Activated CD8-positive, alpha-beta memory T cell treated with anti-CD3 and anti-CD28 coated beads for 48 hours (primary cell): ENCODE measurements at regions not wholly inside any gene's neighbourhood (a gene's known extent, or its start where the extent isn't known, plus 50 kb on each side); places are given as distances from the start of the nearest gene placed in this dataset.

Experiments
- DNase-seq, 3 experiments: peaks; one replicate each; pipeline ENCODE4 v3.0.0-alpha.2; 2020; ENCODE audit warnings: low read depth in 2 of 3, low spot score in 2 of 3

DNA sequence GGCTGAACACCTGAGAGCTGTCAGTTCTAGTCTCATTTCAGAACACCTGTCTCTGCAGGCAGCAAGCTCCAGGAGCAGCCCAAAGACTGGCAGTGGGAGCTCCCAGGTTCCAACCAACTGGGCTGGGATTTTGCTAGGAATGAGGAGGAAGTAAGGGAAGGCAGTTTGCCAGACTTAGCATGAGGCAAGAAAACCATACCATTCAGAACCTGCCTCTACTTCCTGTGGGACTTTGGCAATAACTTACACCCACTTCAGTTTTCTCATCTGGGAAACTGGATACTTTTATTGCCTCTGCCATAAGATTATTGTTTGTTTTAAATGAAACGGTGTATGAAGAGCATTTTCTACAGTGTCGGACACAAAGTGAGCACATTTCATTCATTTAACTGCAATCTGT is 363.7 kb upstream of the ISX start:
- no peak for DNase-seq

DNA sequence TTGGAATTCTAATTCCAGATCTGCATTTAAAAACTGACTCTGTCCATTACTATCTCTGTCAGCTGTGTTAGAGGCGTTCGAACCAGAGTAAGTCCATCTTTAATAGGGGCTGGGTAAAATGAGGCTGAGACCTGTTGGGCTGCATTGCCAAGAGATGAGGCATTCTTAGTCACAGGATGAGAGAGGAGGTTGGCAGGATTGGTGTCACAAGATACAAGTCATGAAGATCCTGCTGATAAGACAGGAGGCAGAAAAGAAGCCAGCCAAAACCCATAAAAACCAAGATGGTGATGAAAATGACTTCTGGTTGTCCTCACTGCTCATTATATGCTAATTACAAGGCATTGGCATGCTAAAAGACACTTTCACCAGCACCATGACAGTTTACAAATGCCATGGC is 356.3 kb upstream of the ISX start:
- no peak for DNase-seq

DNA sequence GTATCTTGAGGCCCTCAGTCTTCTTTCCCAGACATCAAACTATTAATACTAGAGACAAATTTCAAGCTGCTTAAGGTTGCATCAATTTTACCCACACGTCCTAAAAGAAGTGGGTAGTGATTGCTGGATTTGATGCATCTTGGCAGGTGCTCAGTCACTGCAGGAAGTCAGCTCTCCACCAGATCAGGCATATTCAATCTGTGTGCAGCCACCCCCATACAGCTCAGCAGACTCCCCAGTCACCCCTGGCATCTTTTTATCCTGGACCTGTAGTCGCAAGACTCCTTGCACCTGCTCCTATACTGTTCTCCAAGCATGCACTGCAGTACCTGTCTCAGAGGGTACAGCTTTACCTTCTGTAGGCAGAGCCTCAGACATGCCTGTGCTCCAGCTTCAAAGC is 343.1 kb upstream of the ISX start:
- DNase-seq, result no peak

DNA sequence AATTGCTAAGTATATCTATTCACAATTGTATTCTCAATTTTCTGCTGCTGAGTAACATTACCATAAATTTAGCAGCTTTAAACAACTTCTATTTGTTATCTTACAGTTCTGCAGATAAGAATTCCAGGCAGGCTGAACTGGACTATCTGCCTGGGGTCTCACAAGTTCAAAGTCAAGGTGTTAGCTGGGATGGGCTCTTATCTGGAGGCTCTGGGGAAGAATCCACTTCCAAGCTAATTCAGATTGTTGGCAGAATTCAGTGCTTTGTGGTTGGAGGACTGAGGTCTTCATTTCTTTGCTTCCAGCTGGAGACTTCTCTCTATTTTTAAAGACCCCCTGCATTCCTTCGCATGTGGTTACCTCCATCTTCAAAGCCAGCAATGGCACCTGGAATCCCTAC is 329.9 kb upstream of the ISX start:
- no peak for DNase-seq

DNA sequence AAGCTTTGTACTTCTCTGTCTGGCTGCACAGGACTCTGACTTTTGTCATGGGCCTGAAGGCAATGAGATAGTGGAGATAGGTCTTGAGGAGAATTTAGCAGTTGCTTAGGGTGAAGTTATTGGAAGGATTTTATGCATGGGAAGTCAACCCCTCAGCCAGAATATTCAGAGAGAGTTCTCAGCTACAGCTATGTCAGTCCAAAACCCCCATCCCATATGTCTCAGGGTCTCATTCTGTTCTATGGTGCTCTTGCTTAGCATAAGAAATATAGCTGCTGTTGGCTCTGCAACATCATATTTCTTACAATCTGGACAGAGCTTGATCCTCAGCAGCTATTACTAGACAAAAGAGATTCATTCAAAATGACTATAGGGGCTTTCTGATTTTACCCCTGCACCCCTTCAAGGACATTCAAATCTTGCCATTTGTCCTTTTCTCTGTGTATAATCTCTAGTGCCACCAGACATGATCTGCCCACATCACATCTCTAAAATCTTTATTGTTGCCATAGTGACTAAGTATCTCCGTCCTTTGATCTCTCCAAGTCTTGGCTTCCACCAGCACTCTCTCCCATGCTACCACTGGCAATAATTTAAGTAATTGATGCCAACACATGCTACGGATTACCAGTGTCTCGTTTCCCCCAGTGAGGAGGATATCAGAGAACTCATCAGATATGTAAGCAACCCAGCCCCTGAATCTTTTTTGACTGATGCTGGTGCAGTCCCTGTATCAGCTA is 327.1 kb upstream of the ISX start:
- DNase-seq, result no peak

DNA sequence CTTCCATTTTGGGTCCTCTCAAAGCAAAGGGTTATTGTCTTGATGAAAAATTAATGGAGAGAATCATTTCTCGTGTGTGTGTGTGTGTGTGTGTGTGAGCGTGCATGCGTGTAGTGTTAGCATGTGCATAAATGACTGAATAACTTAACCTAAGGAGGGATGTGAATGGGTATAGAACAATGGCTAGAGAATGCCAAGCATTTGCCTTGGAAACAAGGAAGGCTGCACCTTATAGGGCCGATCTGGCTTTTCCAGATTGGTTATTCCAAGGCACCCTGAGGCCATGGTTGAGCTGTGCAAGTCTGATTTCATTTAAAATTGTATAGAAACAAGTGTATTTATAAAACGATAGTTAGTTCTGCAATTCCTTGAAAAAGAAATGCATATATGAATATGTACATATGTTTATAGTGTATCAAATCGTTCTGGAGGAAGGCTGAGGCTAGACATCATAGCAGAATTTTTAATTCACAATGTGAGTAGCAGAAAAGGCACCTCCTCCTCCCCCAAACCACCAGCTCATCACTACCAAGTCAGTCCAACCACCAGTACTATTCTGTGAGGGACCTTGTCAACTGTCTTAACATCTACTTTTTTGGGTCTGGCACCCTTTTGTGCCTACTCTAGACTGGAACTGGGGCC is 322.7 kb upstream of the ISX start:
- DNase-seq, result no peak

DNA sequence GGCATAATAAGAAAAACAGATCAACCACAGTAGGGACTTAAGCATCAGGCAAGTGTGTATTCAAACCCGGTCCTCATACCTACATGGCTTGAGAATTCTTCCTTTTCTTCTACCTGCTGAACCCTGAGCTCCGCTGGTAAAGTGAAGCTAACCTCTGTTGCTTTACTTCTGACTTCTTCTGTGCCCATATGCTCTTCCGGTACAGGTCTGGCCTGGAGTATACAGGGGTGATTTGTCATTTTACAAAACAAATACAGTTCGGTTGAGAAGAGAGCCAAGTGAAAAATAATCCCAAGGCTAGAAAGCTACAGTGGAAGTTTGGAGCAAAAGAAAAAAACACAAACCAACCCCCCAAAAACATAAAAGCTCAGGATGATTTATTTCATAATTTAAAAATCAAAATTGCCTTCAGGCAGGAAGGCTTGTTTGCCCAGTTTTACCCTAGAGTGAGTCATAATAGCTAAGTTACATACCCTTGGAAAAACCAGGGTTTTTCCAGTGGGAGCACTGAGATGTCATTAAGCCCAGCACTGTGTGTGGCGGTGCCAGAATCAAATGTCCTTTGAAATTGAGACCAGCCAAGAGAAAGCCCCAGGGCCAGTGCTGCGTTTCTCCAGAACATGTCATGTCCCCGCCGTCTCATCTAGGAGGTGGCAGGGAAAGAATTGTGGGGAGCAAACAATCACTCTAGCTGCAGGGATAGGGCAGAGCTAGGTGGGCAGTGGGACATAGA is 305.5 kb upstream of the ISX start:
- DNase-seq, result no peak

DNA sequence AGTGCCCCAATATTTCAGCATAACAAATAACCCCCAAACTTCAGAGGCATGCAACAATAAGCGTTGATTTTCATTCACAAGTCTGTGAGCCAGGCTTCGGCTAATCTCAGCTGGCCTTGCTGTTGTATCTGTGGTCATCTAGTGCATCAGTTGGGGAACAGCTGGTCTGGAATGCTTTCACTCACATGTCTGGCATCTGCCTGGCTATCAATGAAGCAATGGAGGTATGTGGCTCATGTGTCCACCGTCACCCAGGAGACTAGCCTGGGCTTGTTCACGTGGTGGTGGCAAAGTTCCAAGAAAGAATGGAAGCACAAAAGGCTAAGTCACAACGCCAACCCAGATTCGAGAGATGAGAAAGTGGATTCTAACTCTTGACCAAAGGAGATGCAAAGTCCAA is 304.8 kb upstream of the ISX start:
- no peak for DNase-seq

DNA sequence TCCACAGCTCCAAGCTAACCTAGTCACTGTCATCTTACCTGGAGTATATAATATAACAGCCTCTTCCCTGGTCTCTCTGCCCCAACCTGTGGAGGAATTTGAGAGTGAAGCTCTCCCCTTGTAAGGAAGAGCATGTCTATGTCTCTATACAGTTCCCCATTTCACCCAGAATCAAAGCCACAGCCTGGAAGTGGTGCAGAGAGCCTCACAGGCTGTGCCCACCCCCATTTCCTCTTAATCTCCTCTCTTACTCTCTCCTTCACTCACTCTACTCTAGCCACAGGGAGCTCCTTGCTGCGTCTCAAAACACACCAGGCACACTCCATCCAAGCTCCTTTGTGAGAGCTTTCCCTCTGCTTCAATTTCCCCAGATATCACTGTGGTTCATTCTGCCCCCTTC is 302.5 kb upstream of the ISX start:
- no peak for DNase-seq

DNA sequence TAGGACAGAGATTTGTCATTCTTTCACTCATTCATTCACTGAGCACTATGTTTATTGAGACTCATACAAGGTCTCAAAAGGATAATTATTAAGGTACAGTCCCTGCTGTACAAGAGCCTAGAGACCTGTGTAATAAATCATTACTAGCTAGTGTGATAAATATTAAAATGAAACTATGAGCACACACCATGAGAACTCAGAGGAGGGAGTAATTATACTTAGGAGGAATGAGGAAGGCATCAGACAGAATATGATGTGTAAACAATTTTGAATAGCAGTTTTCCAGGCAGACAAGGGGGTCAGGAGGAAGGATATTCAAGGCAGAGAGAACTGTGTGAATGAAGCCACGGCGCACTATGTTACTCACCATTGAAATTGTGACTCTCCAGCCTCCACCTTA is 300.8 kb upstream of the ISX start:
- no peak for DNase-seq

DNA sequence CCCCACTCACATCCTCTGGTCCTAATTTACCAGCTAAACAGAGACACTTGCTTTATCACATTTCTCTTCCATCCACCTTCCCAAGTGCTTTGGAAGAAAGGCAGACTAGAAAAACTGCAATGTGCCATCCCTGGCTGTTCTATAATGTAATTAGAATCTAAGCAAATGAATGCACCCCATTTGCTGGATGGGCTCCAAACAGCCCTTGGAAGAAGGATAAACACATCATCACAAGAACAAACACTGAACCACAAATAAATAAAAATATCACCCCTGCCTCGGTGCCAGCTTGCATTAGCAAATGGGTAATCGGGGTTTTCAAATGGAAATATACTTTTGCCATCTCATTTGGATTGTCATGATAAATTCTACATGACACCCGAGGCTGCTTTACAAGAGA is 296.6 kb upstream of the ISX start:
- no peak for DNase-seq

DNA sequence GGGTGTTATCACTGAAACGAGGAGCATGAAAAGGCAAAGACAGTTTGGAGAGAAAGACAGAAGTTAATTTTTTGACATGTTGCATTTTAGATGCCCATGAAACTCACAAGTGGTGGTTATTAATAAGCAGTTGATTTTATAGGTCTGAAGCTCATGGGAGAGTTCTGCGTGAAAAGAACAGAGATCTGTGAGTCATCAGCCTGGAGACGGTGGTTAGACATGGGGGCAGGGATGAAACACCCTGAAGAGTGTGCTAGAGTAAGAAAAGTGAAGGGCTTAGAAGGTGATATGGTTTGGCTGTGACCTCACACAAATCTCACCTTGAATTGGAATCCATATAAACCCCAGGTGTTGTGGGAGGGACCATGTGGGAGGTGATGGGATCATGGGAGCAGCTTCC is 289.1 kb upstream of the ISX start:
- DNase-seq, result no peak

DNA sequence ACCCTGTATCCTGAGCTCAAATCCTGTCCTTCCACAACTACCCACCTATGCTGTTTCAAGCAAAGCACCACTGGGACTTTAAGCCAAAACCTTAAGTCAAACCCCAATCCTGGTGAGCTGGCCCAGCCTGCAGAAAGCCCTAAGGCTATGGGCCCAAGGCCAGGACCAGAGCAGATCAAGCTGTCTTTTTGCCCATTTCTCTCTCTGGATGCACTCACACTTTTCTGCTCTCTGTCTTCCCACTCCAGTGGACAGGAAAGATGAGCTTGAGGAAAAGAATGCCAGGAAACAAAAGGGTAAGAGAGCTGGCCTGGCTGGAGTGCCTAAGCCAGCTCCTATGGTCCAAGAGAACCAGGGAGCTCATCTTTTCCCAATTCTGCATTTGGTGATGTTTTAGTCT is 284.3 kb upstream of the ISX start:
- DNase-seq, result no peak

DNA sequence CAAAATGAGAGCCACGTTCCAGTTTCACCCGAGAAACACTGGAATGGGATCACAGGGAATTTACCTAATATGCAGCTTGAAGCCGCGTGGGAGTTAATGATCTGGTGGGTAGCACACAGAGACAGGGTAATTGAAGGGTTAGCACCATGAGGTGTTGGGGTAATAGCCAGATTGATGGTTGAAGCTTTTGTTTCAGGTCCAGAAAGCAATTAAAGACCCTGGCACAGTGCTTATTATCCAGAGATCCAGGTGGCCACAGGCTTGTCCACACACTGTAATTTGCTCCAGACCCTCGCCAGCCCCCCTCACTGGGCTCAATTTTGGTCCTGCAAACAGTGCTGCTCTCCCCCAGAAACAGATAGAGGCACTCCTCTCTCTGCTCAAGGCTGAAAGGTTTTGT is 282.5 kb upstream of the ISX start:
- DNase-seq, result no peak

DNA sequence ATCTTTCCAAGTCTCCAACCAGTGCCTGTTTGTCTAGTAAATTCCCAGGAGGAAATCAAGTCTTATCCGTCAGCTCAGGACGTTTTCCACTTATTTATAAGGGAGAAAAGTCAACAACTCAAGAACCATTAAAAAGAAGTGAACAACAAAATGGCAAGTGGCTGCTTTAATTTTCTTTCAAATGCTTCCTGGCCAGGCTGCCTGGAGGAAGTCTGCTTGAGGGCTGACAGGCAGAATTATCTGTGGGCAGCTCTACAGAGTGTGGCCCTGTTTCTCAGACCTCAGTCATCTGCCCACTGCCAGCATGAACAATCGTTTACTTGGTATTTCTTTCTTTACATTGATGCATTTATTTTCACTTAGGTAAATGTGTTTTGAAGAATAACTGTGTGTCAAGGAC is 281.9 kb upstream of the ISX start:
- no peak for DNase-seq

DNA sequence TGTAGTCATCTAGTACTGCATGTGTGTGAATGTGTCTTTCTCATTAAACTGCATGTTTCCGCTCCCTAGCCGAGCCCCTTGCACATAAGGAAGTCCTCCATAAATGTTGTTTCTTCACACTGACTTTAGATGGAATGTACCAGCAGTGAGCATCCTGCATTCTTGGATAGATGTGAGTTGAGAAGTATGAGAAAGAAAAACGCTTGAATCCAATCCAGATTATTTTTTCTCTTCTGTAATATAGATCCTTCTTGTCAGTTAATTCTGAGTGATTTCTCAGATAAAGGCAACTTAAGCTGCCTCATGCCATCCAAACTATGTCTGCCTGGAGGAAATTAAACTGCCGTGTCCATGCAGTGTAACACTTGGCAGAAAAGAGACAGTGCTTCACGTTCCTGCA is 268.1 kb upstream of the ISX start:
- no peak for DNase-seq

DNA sequence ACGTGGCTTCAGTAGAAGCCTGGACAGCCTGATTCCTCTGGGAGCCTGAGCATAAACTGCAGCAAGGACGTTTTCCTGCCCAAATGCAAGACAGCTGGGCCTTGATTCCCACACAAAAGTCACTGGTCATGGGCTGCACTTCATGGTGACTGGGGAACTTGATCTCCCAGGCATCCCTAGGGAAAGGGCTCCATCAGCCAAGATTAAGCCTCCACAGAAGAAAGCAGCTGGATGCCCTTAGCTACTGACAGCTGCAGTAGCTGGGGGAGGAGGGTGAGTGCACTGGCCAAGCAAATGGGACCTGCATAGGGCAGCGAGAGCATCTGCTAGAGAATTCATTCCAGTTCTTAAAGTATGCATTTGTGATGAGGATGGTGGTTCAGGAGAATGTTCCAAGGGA is 267.4 kb upstream of the ISX start:
- no peak for DNase-seq

DNA sequence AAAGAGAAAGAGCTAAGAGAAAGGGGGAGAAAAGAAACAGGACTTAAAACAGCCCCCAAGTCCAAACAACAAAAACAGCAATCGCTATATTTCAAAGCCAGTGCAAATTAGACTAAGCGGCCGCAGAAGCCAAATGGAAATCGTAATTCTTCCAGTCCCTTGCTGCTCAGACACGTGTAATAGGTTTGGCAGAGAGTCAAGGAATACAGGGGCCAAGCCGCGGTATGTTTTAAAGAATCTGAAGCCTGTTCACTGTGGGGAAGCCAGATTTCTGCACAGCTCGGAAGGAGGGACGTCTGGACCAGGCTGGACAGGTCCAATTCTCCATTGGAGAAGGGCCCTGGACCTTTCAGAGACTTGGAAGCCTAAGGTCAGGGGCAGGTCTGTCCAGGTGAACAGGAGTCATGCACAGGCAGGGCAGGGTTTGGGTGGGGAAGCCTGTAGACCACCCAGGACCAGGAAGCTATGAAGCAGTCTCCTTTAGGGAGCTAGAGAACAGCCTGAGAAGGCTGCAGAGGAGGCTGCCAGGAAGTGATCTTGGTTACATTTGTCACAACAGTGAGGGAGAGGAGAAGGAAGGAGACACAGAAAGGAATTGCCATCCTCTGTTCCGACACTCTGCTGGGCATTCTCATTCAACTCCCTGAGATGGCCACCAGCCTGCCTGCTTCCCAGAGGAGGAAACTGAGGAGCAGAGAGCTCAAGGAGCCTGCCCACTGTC is 265.5 kb upstream of the ISX start:
- DNase-seq, result no peak

DNA sequence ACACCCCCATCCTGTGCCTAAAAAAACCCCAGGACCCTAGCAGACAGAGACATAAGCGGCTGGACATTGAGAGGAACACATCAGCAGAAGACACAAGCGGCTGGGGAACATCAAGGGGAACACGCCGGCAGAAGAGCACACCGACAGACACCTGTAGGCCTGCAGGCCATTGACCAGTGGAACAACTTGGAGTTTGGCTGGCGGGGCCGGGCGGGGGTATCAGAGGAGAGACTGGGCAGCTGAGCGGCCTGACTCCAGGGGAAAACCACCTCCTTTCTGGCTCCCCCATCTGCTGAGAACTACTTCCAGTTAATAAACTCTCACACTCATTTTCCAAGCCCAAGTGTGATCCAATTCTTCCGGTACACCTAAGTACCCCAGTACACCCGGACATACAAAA is 264.7 kb upstream of the ISX start:
- no peak for DNase-seq

DNA sequence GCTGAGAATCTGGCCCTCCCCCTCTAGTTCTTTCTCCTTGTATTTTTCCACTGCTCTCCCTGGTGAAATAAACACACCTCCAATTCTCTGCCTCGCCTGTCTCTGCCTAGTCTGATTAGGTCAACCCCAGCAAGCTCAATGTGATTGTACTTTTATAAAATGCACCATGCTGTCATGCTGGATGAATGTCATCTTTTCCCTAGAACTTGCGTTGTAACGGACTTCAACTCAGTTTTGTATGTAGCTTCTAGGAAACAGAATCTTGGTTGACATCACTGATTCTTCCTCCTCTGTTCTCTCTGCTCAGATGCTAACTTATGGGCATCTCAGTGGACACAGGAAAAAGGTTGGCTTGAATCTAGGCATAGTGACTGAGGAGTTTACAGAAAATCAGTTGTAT is 261.9 kb upstream of the ISX start:
- no peak for DNase-seq

DNA sequence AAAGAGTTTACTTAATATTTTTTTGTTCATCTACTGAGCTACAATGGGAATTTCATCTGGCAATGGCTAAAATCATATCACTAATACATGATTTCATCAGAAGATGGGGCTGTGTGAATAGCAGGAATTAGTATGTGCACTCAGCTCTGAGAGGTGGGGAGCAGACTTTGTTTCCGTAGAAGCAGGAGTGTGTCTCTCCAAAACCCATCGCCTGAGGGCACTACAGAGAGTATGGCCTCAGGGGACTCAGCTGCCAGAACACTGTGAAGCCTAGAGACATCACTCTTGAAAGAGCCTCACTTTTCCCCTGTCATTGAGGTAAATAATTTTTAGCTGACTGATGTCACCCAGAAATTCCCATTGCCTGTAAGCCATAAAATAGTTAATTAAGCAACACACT is 261.4 kb upstream of the ISX start:
- no peak for DNase-seq

DNA sequence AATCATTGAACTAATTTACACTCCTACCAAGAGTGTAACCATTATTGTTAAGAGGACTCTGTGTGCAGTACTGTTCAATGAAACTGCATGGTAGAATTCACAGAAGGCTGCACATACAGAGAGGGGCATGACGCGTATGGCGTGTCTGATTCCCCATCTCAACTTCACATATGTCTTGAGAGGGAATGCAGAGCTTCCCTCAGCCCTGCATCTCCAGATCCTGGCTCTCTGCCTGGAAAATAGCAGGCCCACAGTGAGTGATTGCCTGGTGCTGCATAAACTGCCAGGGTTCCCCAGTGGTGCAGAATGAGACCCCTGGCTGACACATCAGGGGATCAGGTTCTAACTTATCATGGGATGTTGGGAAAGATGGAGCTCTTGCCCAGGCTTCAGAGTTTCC is 260.2 kb upstream of the ISX start:
- DNase-seq, result no peak
